Fibroblast of the aortic adventitia (primary cell): ENCODE measurements at regions not wholly inside any gene's neighbourhood (a gene's known extent, or its start where the extent isn't known, plus 50 kb on each side); places are given as distances from the start of the nearest gene placed in this dataset.
A peak's percentile ranks its signal among the peaks of the same experiment; 100 is the strongest.
"Not testable (repeated sequence)": the region's sequence is repeated elsewhere in the genome, so short reads cannot be mapped to it uniquely, and the experiment has no call there.

Source experiments
- DNase-seq: peaks from one replicate; pipeline ENCODE4 v3.0.0-alpha.2; 2010; ENCODE audit warnings: low read depth
- H3K4me3 ChIP-seq: 2 replicates; pipeline ENCODE4 v1.5.1; 2011; ENCODE audit warnings: low read depth, mild to moderate bottlenecking, control low read depth, low read length, moderate library complexity
- CTCF ChIP-seq: IDR thresholded peaks from 2 replicates; pipeline ENCODE4 v1.5.1; 2011; ENCODE audit warnings: mild to moderate bottlenecking, low read length, control low read depth, inconsistent platforms; ENCODE audit not compliant: insufficient read depth

DNA sequence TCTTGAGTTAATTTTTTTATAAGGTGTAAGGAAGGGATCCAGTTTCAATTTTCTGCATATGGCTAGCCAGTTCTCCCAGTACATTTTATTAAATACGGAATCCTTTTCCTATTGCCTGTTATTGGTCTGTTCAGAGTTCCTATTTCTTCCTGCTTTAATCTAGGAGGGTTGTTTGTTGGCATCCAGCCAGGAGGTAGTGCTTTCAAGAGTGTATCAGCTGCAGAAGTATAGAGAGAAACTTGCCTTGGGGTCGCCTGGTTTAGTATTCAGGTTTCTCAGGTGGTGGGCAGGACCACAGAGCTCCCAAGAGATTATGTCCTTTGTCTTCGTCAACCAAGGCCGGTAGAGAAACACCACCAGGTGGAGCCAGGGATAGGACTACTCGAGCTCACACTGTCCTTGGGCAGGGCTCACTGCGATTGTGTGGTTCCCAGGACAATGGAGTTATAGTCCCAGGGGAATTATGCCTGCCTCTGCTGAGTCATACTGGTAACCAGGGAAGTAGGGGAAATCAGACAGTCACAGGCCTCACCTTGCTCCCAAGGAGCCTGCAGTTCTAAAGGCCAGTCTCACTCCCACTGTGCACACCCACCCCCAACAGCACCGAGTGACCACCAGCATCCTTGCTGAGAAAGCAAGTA is 168.1 kb downstream of the VSIG4 start:
- peak; percentile 34 for DNase-seq
- no peak overlapping the region for H3K4me3 ChIP-seq
- TF ChIP-seq CTCF: no peak

DNA sequence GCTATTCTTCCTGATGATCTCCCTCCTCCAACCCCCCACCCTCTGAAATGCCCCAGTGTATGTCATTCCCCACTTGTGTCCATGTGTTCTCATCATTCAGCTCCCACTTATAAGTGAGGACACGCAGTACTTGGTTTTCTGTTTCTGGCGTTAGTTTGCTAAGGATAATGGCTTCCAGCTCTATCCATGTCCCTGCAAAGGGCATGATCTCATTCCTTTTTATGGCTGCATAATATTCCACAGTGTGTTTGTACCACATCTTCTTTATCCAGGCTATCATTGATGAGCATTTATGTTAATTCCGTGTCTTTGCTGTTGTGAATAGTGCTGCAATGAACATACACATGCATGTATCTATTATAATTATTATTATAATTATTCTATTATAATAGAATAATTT is 169.3 kb downstream of the VSIG4 start:
- not testable (repeated sequence) for DNase-seq, H3K4me3 ChIP-seq

DNA sequence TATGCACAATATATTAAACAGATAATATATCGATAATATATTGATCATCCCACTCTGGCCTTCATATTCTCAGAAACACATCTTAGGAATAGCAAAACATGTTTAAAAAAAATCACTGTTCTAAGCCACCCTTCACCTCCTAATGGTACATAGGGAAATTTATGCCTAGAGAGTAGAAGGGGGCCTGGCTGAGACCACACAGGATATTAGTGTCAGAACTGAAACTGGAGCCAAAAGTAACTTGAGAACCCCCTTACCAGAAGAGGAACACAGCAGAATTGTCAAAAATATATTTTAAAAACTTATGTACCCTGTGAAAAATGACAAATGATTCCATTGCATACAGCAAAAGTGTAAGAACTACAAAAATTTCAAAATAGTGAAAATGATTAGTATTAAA is 173.1 kb downstream of the VSIG4 start:
- no peak for TF ChIP-seq CTCF
- DNase-seq: no peak
- H3K4me3 ChIP-seq: no peak overlapping the region

DNA sequence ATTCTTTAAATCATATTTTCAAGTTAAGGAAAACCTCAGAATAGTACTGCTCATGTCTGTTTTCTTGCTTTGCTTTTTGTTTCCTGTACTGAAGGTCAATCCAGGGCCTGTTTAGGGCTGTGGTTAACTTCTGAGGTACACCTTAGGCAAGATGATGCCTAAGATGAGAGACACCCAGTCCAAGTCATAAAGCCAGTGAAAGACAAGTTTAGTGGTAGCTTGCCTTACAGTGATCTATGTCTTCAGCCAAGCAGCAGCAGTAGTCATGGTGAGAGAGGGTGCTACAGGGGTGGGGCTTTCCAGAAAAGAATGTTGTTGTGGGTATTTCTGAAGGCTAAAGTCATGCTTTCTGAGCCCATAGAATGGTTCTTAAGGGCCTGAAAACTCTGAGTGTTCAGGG is 173.7 kb downstream of the VSIG4 start:
- H3K4me3 ChIP-seq: no peak overlapping the region
- no peak for TF ChIP-seq CTCF
- no peak for DNase-seq

DNA sequence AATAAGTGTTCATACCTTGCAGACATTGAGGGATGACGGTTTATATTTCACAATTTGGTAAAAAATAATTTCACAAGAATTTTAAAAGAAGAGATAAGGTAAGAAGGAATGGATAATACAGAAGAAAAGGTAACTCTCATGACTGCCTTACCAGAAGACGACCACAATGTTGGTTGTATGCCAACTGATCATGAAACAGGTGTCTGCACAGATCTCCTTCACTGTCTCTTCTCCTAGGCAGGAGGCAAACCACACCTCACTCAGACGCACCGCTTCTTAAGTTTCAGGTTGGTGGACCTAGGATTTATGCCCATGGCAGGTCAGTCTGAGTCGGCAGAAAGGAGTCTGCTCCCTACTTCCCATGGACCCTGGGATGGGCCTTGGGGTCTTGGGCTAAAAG is 177.2 kb downstream of the VSIG4 start:
- no peak for TF ChIP-seq CTCF
- H3K4me3 ChIP-seq: no peak overlapping the region
- DNase-seq: no peak

DNA sequence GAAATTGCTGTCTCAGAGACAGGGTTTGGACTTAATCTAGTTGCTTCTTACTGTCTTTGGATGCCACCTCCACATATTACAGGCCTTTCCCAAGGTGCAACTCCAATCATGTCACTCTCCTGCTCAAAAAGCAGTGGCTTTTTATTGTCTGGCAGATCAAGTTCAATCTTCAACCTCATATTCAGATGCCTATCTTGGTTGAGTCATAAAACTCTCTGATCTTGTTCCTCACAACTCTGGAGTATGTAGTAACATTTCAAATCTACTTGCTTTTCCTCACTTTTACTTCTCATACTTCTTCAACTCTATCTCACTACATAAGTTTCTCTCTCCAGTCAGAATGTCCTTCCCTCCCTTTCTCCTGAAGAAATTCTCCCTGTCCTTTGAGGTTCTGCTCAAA is 180.6 kb downstream of the VSIG4 start:
- no peak for TF ChIP-seq CTCF
- H3K4me3 ChIP-seq: no peak overlapping the region
- no peak for DNase-seq

DNA sequence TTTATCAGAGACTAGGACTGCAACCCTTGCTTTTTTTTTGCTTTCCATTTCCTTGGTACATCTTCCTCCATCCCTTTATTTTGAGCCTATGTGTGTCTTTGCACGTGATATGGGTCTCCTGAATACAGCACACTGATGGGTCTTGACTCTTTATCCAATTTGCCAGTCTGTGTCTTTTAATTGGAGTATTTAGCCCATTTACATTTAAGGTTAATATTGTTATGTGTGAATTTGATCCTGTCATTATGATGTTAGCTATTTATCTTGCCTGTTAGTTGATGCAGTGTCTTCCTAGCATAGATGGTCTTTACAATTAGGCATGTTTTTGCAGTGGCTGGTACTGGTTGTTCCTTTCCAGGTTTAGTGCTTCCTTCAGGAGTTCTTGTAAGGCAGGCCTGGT is 185.4 kb downstream of the VSIG4 start:
- DNase-seq, H3K4me3 ChIP-seq: not testable (repeated sequence)

DNA sequence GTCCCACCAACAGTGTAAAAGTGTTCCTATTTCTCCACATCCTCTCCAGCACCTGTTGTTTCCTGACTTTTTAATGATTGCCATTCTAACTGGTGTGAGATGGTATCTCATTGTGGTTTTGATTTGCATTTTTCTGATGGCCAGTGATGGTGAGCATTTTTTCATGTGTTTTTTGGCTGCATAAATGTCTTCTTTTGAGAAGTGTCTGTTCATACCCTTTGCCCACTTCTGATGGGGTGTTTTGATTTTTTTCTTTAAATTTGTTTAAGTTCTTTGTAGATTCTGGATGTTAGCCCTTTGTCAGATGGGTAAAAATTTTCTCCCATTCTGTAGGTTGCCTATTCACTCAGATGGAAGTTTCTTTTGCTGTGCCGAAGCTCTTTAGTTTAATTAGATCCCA is 183.9 kb downstream of the MSN start:
- DNase-seq, H3K4me3 ChIP-seq: not testable (repeated sequence)

GRCh38 chrX:65850821-65851220 is 183.4 kb downstream of the MSN start:
- not testable (repeated sequence) for H3K4me3 ChIP-seq, DNase-seq
